Neural progenitor cell (in vitro differentiated cells): ENCODE measurements at regions not wholly inside any gene's neighbourhood (a gene's known extent, or its start where the extent isn't known, plus 50 kb on each side); places are given as distances from the start of the nearest gene placed in this dataset.

Experiments
- DNase-seq: peaks from one replicate; pipeline ENCODE4 v3.0.0-alpha.2; 2016; ENCODE audit warnings: low spot score
- H2AFZ ChIP-seq: fragments of 200-600 bp; sonication (generic); replicated peaks from 2 replicates; pipeline ENCODE4 v1.6.1; 2016; ENCODE audit warnings: antibody characterized with exemption
- H3F3A ChIP-seq: fragments of 200-600 bp; sonication (generic); 2 replicates; pipeline ENCODE4 v1.6.1; 2016; ENCODE audit warnings: antibody characterized with exemption, low read depth
- H3K27ac ChIP-seq: fragments of 200-600 bp; sonication (generic); 2 replicates; pipeline ENCODE4 v1.5.1; 2016; ENCODE audit warnings: mild to moderate bottlenecking
- H3K27me3 ChIP-seq: fragments of 200-600 bp; sonication (generic); 2 replicates; pipeline ENCODE4 v1.6.1; 2016; ENCODE audit warnings: mild to moderate bottlenecking, moderate library complexity
- H3K36me3 ChIP-seq: fragments of 200-600 bp; sonication (generic); 2 replicates; pipeline ENCODE4 v1.5.1; 2016
- H3K4me1 ChIP-seq: fragments of 200-600 bp; sonication (generic); 2 replicates; pipeline ENCODE4 v1.6.1; 2016; ENCODE audit warnings: mixed run types
- H3K4me2 ChIP-seq: fragments of 200-600 bp; sonication (generic); 2 replicates; pipeline ENCODE4 v1.6.1; 2016
- H3K4me3 ChIP-seq: fragments of 200-600 bp; sonication (generic); 2 replicates; pipeline ENCODE4 v1.5.1; 2016
- H3K79me2 ChIP-seq: fragments of 200-600 bp; sonication (generic); 2 replicates; pipeline ENCODE4 v1.6.1; 2016; ENCODE audit warnings: low read depth
- H3K9ac ChIP-seq: fragments of 200-600 bp; sonication (generic); 2 replicates; pipeline ENCODE4 v1.6.1; 2016
- H3K9me3 ChIP-seq: fragments of 200-600 bp; sonication (generic); 2 replicates; pipeline ENCODE4 v1.5.1; 2016; ENCODE audit warnings: low read depth
- H4K20me1 ChIP-seq: fragments of 200-600 bp; sonication (generic); 2 replicates; pipeline ENCODE4 v1.6.1; 2016; ENCODE audit warnings: low read depth
- H3K27ac Mint-ChIP-seq: 3 replicates; pipeline ENCODE4 v1.8.0; 2021; ENCODE audit warnings: mixed read lengths
- H3K27me3 Mint-ChIP-seq: 2 replicates; pipeline ENCODE4 v1.8.0; 2022; ENCODE audit warnings: low read depth, mild to moderate bottlenecking, inconsistent platforms, moderate library complexity, mixed read lengths; ENCODE audit not compliant: insufficient read depth
- H3K36me3 Mint-ChIP-seq: 3 replicates; pipeline ENCODE4 v1.8.0; 2021; ENCODE audit warnings: mixed read lengths
- H3K4me1 Mint-ChIP-seq: 3 replicates; pipeline ENCODE4 v1.8.0; 2021; ENCODE audit warnings: mixed read lengths
- H3K4me3 Mint-ChIP-seq: 3 replicates; pipeline ENCODE4 v1.8.0; 2021; ENCODE audit warnings: mild to moderate bottlenecking, moderate library complexity, mixed read lengths
- H3K9me3 Mint-ChIP-seq: 3 replicates; pipeline ENCODE4 v1.8.0; 2020; ENCODE audit warnings: mixed read lengths
- EZH2 ChIP-seq: fragments of 200-600 bp; sonication (generic); IDR thresholded peaks from 2 replicates; pipeline ENCODE4 v1.6.1; 2017; ENCODE audit warnings: antibody characterized with exemption, mild to moderate bottlenecking, moderate library complexity
- EZH2phosphoT487 ChIP-seq: fragments of 200-600 bp; sonication (generic); IDR thresholded peaks from 2 replicates; pipeline ENCODE4 v1.6.1; 2017; ENCODE audit warnings: antibody characterized with exemption
- TF ChIP-seq, protein P1 (sequence below): fragments of 200-600 bp; sonication (generic); IDR thresholded peaks from 2 replicates; pipeline ENCODE4 v1.5.1; 2017; ENCODE audit warnings: antibody characterized with exemption, mild to moderate bottlenecking

DNA sequence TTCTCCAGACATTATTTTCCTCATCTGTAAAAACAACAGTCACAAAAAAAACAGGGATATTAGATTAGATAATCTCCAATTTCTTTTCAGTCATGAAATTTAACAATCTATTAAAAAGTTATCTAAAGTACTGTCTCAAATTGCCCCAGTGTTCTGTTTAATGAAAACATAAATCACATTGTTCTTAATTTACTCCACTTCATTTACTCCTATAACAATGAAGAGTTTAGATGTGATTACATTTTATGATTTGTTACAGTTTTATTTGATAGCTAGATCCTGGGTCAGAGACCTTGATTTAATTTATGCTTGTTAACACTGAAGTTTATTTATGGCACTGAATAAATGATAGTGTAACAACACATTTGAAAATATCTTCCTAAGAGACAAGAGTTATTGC is 230.2 kb upstream of the TRPC4 start:
- H3K79me2 ChIP-seq: no peaks in the 10 kb centered on the region
- DNase-seq: no peak
- no peak overlapping the region for H3K9ac ChIP-seq
- no peaks in the 10 kb centered on the region for H3F3A ChIP-seq
- H2AFZ ChIP-seq: no peak overlapping the region
- Mint-ChIP-seq H3K9me3 (no peaks in the 10 kb centered on the region), H3K4me1 (no peaks in the 10 kb centered on the region), H3K4me3 (no peak overlapping the region), H3K27me3 (no peaks in the 10 kb centered on the region), H3K36me3 (no peaks in the 10 kb centered on the region), H3K27ac (no peak overlapping the region)
- H4K20me1 ChIP-seq: no peaks in the 10 kb centered on the region
- H3K4me2 ChIP-seq: no peak overlapping the region
- no peaks in the 10 kb centered on the region for H3K36me3 ChIP-seq
- TF ChIP-seq EZH2phosphoT487 (no peak), EZH2 (no peak)
- TF ChIP-seq, protein P1, sequence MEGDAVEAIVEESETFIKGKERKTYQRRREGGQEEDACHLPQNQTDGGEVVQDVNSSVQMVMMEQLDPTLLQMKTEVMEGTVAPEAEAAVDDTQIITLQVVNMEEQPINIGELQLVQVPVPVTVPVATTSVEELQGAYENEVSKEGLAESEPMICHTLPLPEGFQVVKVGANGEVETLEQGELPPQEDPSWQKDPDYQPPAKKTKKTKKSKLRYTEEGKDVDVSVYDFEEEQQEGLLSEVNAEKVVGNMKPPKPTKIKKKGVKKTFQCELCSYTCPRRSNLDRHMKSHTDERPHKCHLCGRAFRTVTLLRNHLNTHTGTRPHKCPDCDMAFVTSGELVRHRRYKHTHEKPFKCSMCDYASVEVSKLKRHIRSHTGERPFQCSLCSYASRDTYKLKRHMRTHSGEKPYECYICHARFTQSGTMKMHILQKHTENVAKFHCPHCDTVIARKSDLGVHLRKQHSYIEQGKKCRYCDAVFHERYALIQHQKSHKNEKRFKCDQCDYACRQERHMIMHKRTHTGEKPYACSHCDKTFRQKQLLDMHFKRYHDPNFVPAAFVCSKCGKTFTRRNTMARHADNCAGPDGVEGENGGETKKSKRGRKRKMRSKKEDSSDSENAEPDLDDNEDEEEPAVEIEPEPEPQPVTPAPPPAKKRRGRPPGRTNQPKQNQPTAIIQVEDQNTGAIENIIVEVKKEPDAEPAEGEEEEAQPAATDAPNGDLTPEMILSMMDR: no peak
- no peak overlapping the region for H3K4me3 ChIP-seq
- H3K27ac ChIP-seq: no peak overlapping the region
- no peaks in the 10 kb centered on the region for H3K27me3 ChIP-seq
- H3K9me3 ChIP-seq: no peaks in the 10 kb centered on the region
- no peaks in the 10 kb centered on the region for H3K4me1 ChIP-seq

DNA sequence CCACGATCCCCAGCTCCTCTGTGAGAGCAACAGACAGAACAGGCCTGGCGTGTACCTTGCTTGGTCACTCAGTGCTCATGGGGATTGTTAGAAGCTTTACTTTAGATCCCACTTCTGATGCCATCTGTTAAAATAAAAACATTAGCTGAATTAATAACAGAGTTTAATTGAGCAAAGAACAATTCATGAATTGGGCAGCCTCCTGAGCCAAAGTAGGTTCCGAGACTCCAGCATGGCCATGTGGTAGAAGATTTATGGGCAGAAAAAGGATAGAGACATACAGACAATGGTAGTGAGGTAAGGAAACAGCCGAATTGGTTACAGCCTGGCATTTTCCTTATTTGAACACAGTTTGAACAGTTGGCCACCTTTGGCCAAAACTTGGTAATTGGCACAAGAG is 223.9 kb upstream of the TRPC4 start:
- Histone ChIP-seq H3K4me2 (no peak overlapping the region), H3K36me3 (no peaks in the 10 kb centered on the region), H3K9ac (no peak overlapping the region), H3K79me2 (no peaks in the 10 kb centered on the region), H3K27ac (no peak overlapping the region), H4K20me1 (no peaks in the 10 kb centered on the region), H3K4me1 (no peaks in the 10 kb centered on the region), H3K9me3 (no peaks in the 10 kb centered on the region), H2AFZ (peak overlapping the region; percentile 7), H3K4me3 (no peak overlapping the region), H3K27me3 (no peaks in the 10 kb centered on the region), H3F3A (no peaks in the 10 kb centered on the region)
- H3K27me3 Mint-ChIP-seq: no peaks in the 10 kb centered on the region
- no peak overlapping the region for H3K4me3 Mint-ChIP-seq
- no peak overlapping the region for H3K27ac Mint-ChIP-seq
- DNase-seq: no peak
- TF ChIP-seq EZH2phosphoT487 (no peak), EZH2 (no peak)
- TF ChIP-seq, protein P1: no peak
- H3K9me3 Mint-ChIP-seq: no peaks in the 10 kb centered on the region
- H3K4me1 Mint-ChIP-seq: peaks cover 4% of the 10 kb centered on the region
- no peaks in the 10 kb centered on the region for H3K36me3 Mint-ChIP-seq

DNA sequence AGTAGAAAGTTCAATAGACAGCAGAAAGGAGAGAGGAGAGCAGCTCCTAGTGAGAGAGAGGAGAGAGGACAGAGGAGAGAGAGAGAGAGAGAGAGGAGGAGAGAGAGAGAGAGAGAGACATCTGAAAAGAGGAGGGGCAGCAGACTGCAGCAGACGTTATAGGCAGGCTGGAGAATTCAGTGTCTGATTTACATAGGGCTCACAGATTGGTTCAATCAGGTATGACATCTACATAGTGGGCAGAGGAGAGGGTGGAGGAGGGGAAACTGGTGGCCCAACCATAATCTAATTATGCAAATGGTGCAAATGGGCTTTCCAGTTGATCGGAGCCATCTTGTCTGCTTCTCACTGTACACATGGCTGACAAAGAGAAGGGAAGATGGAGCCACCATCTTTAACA is 221.3 kb upstream of the TRPC4 start:
- no peak overlapping the region for H3K27ac Mint-ChIP-seq
- peak; percentile 58 for DNase-seq
- no peak overlapping the region for H3K4me3 ChIP-seq
- H3K27ac ChIP-seq: no peak overlapping the region
- TF ChIP-seq EZH2 (no peak), EZH2phosphoT487 (no peak)
- TF ChIP-seq, protein P1: no peak
- no peaks in the 10 kb centered on the region for H3K36me3 ChIP-seq
- H3K27me3 ChIP-seq: no peaks in the 10 kb centered on the region
- no peaks in the 10 kb centered on the region for H3K36me3 Mint-ChIP-seq
- no peak overlapping the region for H3K4me2 ChIP-seq
- H3K79me2 ChIP-seq: no peaks in the 10 kb centered on the region
- peaks cover 4% of the 10 kb centered on the region for H3K4me1 Mint-ChIP-seq
- no peaks in the 10 kb centered on the region for H4K20me1 ChIP-seq
- no peaks in the 10 kb centered on the region for H3F3A ChIP-seq
- H3K4me3 Mint-ChIP-seq: no peak overlapping the region
- no peaks in the 10 kb centered on the region for H3K9me3 ChIP-seq
- H3K4me1 ChIP-seq: no peaks in the 10 kb centered on the region
- H3K27me3 Mint-ChIP-seq: peaks cover 2% of the 10 kb centered on the region
- no peak overlapping the region for H3K9ac ChIP-seq
- peak overlapping the region; percentile 86 for H2AFZ ChIP-seq
- no peaks in the 10 kb centered on the region for H3K9me3 Mint-ChIP-seq
